ENCODE measurements at regions not wholly inside any gene's neighbourhood (a gene's known extent, or its start where the extent isn't known, plus 50 kb on each side); places are given as distances from the start of the nearest gene placed in this dataset.

- Histone ChIP-seq H3K9ac (no peak overlapping the region), H2AFZ (replicated peaks) (no peak overlapping the region), H4K20me1 (ENCODE audit: low read depth) (no peaks in the 10 kb centered on the region), H3K36me3 (no peaks in the 10 kb centered on the region), H3K4me3 (no peak overlapping the region), H3F3A (ENCODE audit: low read depth) (no peaks in the 10 kb centered on the region), H3K79me2 (ENCODE audit: low read depth) (no peaks in the 10 kb centered on the region), H3K4me2 (no peak overlapping the region), H3K9me3 (ENCODE audit: low read depth) (no peaks in the 10 kb centered on the region), H3K27ac (no peak overlapping the region), H3K27me3 (no peaks in the 10 kb centered on the region), H3K4me1 (no peaks in the 10 kb centered on the region)
- peaks cover 2% of the 10 kb centered on the region for H3K9me3 Mint-ChIP-seq
- TF ChIP-seq CTCF (IDR thresholded peaks at IDR 0.05) (no peak), EZH2phosphoT487 (IDR thresholded peaks at IDR 0.05) (no peak), EZH2 (IDR thresholded peaks at IDR 0.05) (no peak)
- peaks cover 2% of the 10 kb centered on the region for H3K27me3 Mint-ChIP-seq (ENCODE audit: insufficient read depth, low read depth)
- H3K4me1 Mint-ChIP-seq, result peaks cover 12% of the 10 kb centered on the region
- no peak for DNase-seq (ENCODE audit: low spot score)
- no peaks in the 10 kb centered on the region for H3K36me3 Mint-ChIP-seq
- no peak overlapping the region for H3K4me3 Mint-ChIP-seq
- H3K27ac Mint-ChIP-seq, result no peak overlapping the region
Measured at GRCh38 chr11:80986421-80987074, 1545.7 kb upstream of the TENM4 start.

- no peak overlapping the region for H3K4me2 ChIP-seq
- no peaks in the 10 kb centered on the region for H3K4me1 Mint-ChIP-seq
- H4K20me1 ChIP-seq (ENCODE audit: low read depth), result no peaks in the 10 kb centered on the region
- no peaks in the 10 kb centered on the region for H3K79me2 ChIP-seq (ENCODE audit: low read depth)
- no peaks in the 10 kb centered on the region for H3K9me3 Mint-ChIP-seq
- H3K27ac ChIP-seq, result no peak overlapping the region
- no peak overlapping the region for H3K4me3 Mint-ChIP-seq
- DNase-seq (ENCODE audit: low spot score), result no peak
- H3K27ac Mint-ChIP-seq, result no peak overlapping the region
- H3K36me3 Mint-ChIP-seq, result no peaks in the 10 kb centered on the region
- H3K4me1 ChIP-seq, result no peaks in the 10 kb centered on the region
- H3K9ac ChIP-seq, result no peak overlapping the region
- H3K27me3 Mint-ChIP-seq (ENCODE audit: insufficient read depth, low read depth), result no peaks in the 10 kb centered on the region
- H3K36me3 ChIP-seq, result no peaks in the 10 kb centered on the region
- H2AFZ ChIP-seq (replicated peaks), result no peak overlapping the region
- H3F3A ChIP-seq (ENCODE audit: low read depth), result no peaks in the 10 kb centered on the region
- no peaks in the 10 kb centered on the region for H3K27me3 ChIP-seq
- no peak overlapping the region for H3K4me3 ChIP-seq
- TF ChIP-seq EZH2 (IDR thresholded peaks at IDR 0.05) (no peak), EZH2phosphoT487 (IDR thresholded peaks at IDR 0.05) (no peak), CTCF (IDR thresholded peaks at IDR 0.05) (no peak)
- H3K9me3 ChIP-seq (ENCODE audit: low read depth), result no peaks in the 10 kb centered on the region
Measured at GRCh38 chr11:80980227-80980626, 1539.4 kb upstream of the TENM4 start.

GRCh38 chr11:80973786-80974185, 1533.0 kb upstream of the TENM4 start:
- H3K36me3 ChIP-seq, result no peaks in the 10 kb centered on the region
- H3K9ac ChIP-seq, result no peak overlapping the region
- no peaks in the 10 kb centered on the region for H3K27me3 ChIP-seq
- no peak overlapping the region for H3K4me2 ChIP-seq
- no peak overlapping the region for H3K27ac Mint-ChIP-seq
- H2AFZ ChIP-seq (replicated peaks), result no peak overlapping the region
- TF ChIP-seq EZH2phosphoT487 (IDR thresholded peaks at IDR 0.05) (no peak), EZH2 (IDR thresholded peaks at IDR 0.05) (no peak), CTCF (IDR thresholded peaks at IDR 0.05) (no peak)
- H3F3A ChIP-seq (ENCODE audit: low read depth), result no peaks in the 10 kb centered on the region
- no peaks in the 10 kb centered on the region for H3K4me1 ChIP-seq
- no peak overlapping the region for H3K4me3 ChIP-seq
- DNase-seq (ENCODE audit: low spot score), result no peak
- H4K20me1 ChIP-seq (ENCODE audit: low read depth), result no peaks in the 10 kb centered on the region
- H3K36me3 Mint-ChIP-seq, result no peaks in the 10 kb centered on the region
- H3K9me3 ChIP-seq (ENCODE audit: low read depth), result no peaks in the 10 kb centered on the region
- no peaks in the 10 kb centered on the region for H3K9me3 Mint-ChIP-seq
- H3K27ac ChIP-seq, result no peak overlapping the region
- H3K79me2 ChIP-seq (ENCODE audit: low read depth), result no peaks in the 10 kb centered on the region
- no peak overlapping the region for H3K4me3 Mint-ChIP-seq
- no peaks in the 10 kb centered on the region for H3K27me3 Mint-ChIP-seq (ENCODE audit: insufficient read depth, low read depth)
- H3K4me1 Mint-ChIP-seq, result no peaks in the 10 kb centered on the region

All from neural progenitor cell (in vitro differentiated cells).